MM.1S (cell line): ENCODE measurements at regions not wholly inside any gene's neighbourhood (a gene's known extent, or its start where the extent isn't known, plus 50 kb on each side); places are given as distances from the start of the nearest gene placed in this dataset.

Experiments used
- DNase-seq: peaks from one replicate; pipeline ENCODE4 v3.0.0-alpha.2; 2015
- H2AFZ ChIP-seq: fragments of 300-600 bp; sonication (generic); 2 replicates; pipeline ENCODE4 v1.6.0; 2016; ENCODE audit warnings: antibody characterized with exemption, low read length
- H3F3A ChIP-seq: fragments of 300-600 bp; sonication (generic); 2 replicates; pipeline ENCODE4 v1.6.1; 2016; ENCODE audit warnings: mild to moderate bottlenecking, antibody characterized with exemption, low read length, moderate library complexity, mixed read lengths; ENCODE audit not compliant: insufficient read depth
- H3K27ac ChIP-seq: fragments of 300-600 bp; sonication (generic); 2 replicates; pipeline ENCODE4 v1.5.1; 2016; ENCODE audit warnings: mild to moderate bottlenecking, low read length
- H3K27me3 ChIP-seq: fragments of 300-600 bp; sonication (generic); replicated peaks from 2 replicates; pipeline ENCODE4 v1.6.0; 2016; ENCODE audit warnings: low read length; ENCODE audit not compliant: insufficient read depth
- H3K36me3 ChIP-seq: fragments of 300-600 bp; sonication (generic); replicated peaks from 2 replicates; pipeline ENCODE4 v1.6.1; 2016; ENCODE audit warnings: mild to moderate bottlenecking, low read length, mixed read lengths; ENCODE audit not compliant: insufficient read depth
- H3K4me1 ChIP-seq: fragments of 300-600 bp; sonication (generic); 2 replicates; pipeline ENCODE4 v1.6.1; 2016; ENCODE audit warnings: low read length, mixed read lengths
- H3K4me2 ChIP-seq: fragments of 300-600 bp; sonication (generic); 2 replicates; pipeline ENCODE4 v1.6.0; 2016; ENCODE audit warnings: low read depth, low read length
- H3K4me3 ChIP-seq: fragments of 300-600 bp; sonication (generic); 2 replicates; pipeline ENCODE4 v1.5.1; 2016; ENCODE audit warnings: low read length, mixed read lengths
- H3K79me2 ChIP-seq: fragments of 300-600 bp; sonication (generic); 2 replicates; pipeline ENCODE4 v1.6.1; 2016; ENCODE audit warnings: mixed run types, low read length, mixed read lengths
- H3K9ac ChIP-seq: fragments of 300-600 bp; sonication (generic); 2 replicates; pipeline ENCODE4 v1.6.1; 2016; ENCODE audit warnings: low read length, mixed read lengths
- H3K9me2 ChIP-seq: fragments of 300-600 bp; sonication (generic); replicated peaks from 2 replicates; pipeline ENCODE4 v1.6.1; 2016; ENCODE audit warnings: mild to moderate bottlenecking, low read length, mixed read lengths; ENCODE audit not compliant: insufficient read depth
- H3K9me3 ChIP-seq: fragments of 300-600 bp; sonication (generic); replicated peaks from 2 replicates; pipeline ENCODE4 v1.6.1; 2016; ENCODE audit warnings: mild to moderate bottlenecking, low read length, mixed read lengths; ENCODE audit not compliant: insufficient read depth
- H4K20me1 ChIP-seq: fragments of 300-600 bp; sonication (generic); 2 replicates; pipeline ENCODE4 v1.6.1; 2016; ENCODE audit warnings: mild to moderate bottlenecking, low read length, moderate library complexity, mixed read lengths; ENCODE audit not compliant: insufficient read depth
- EZH2 ChIP-seq: fragments of 300-600 bp; sonication (generic); optimal IDR thresholded peaks from 2 replicates; pipeline ENCODE3; 2017; ENCODE audit warnings: low read depth, mild to moderate bottlenecking, antibody characterized with exemption, low read length, mixed read lengths
- EZH2phosphoT487 ChIP-seq: fragments of 300-600 bp; sonication (generic); IDR thresholded peaks from 2 replicates; pipeline ENCODE4 v1.6.1; 2018; ENCODE audit warnings: antibody characterized with exemption, low read length
- TF ChIP-seq, protein P1 (sequence below): fragments of 300-600 bp; sonication (generic); IDR thresholded peaks from 2 replicates; pipeline ENCODE4 v1.5.1; 2016; ENCODE audit warnings: antibody characterized with exemption, low read length, mixed read lengths

DNA sequence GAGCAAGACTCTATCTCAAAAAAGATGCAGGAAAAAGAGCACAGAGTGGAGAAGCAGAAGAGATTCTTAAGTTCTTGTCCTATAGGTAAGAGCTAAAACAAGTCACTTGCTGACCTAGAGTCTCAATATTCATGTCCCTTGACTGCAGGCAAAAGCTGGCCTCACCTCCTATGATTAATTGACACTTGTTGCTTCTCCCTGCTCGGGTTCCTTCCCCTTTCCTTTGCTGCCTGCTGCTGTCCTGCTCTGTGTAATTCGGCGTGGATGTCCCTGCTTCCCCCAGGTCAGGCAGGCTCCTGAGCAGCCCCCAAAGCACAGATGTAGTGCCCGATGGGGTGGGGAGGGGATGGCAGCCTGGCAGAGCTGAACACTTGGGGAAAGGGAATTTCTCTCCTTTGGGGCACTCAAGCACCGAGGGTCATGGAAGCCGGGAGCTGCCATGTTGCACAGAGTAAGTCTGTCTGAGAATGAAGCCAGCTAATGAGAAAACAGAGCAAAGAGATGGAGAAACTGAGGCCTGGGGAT, 60.8 kb upstream of the NUP50 start:
- H3K4me2 ChIP-seq: no peak overlapping the region
- H3K79me2 ChIP-seq: no peaks in the 10 kb centered on the region
- no peaks in the 10 kb centered on the region for H3K9me3 ChIP-seq
- no peaks in the 10 kb centered on the region for H3K36me3 ChIP-seq
- H4K20me1 ChIP-seq: no peaks in the 10 kb centered on the region
- H3K9me2 ChIP-seq: no peaks in the 10 kb centered on the region
- peaks cover 91% of the 10 kb centered on the region for H3K27me3 ChIP-seq
- no peaks in the 10 kb centered on the region for H3K4me1 ChIP-seq
- no peak overlapping the region for H2AFZ ChIP-seq
- DNase-seq: no peak
- TF ChIP-seq EZH2 (no peak), EZH2phosphoT487 (no peak)
- TF ChIP-seq, protein P1, sequence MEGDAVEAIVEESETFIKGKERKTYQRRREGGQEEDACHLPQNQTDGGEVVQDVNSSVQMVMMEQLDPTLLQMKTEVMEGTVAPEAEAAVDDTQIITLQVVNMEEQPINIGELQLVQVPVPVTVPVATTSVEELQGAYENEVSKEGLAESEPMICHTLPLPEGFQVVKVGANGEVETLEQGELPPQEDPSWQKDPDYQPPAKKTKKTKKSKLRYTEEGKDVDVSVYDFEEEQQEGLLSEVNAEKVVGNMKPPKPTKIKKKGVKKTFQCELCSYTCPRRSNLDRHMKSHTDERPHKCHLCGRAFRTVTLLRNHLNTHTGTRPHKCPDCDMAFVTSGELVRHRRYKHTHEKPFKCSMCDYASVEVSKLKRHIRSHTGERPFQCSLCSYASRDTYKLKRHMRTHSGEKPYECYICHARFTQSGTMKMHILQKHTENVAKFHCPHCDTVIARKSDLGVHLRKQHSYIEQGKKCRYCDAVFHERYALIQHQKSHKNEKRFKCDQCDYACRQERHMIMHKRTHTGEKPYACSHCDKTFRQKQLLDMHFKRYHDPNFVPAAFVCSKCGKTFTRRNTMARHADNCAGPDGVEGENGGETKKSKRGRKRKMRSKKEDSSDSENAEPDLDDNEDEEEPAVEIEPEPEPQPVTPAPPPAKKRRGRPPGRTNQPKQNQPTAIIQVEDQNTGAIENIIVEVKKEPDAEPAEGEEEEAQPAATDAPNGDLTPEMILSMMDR: no peak
- H3K4me3 ChIP-seq: no peak overlapping the region
- H3K9ac ChIP-seq: no peak overlapping the region
- no peaks in the 10 kb centered on the region for H3F3A ChIP-seq
- no peak overlapping the region for H3K27ac ChIP-seq

DNA sequence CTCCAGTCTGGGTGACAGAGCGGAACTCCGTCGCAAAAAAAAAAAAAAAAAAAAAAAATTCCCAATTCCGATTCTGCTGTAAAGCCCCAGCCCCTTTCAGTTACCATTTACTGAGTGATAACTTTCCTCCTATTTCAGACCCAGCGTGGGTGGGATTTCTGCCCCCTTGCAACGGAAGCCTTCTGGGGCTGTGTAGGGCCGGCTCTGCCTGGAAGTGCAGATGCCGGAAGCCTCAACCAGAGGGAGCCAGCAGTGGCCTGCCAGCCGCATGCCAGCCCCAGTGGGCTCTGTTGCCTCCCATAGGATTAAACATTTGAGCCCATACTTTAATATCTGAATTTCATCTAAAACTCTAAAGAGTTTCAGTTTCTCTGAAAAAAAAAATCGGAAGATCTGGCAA, 60.0 kb upstream of the NUP50 start:
- Histone ChIP-seq H3K79me2 (no peaks in the 10 kb centered on the region), H3K9me3 (no peaks in the 10 kb centered on the region), H3K27me3 (peaks cover 91% of the 10 kb centered on the region), H3F3A (no peaks in the 10 kb centered on the region), H3K9me2 (no peaks in the 10 kb centered on the region), H2AFZ (no peak overlapping the region), H4K20me1 (no peaks in the 10 kb centered on the region), H3K4me2 (no peak overlapping the region), H3K4me1 (no peaks in the 10 kb centered on the region), H3K36me3 (no peaks in the 10 kb centered on the region), H3K9ac (no peak overlapping the region), H3K4me3 (no peak overlapping the region), H3K27ac (no peak overlapping the region)
- TF ChIP-seq EZH2: no peak
- no peak for TF ChIP-seq EZH2phosphoT487
- TF ChIP-seq, protein P1: no peak
- no peak for DNase-seq

GRCh38 chr22:45104313-45104712, 59.4 kb upstream of the NUP50 start:
- Histone ChIP-seq H4K20me1 (no peaks in the 10 kb centered on the region), H3K9me2 (no peaks in the 10 kb centered on the region), H3K36me3 (no peaks in the 10 kb centered on the region), H3K4me1 (no peaks in the 10 kb centered on the region), H3K4me2 (no peak overlapping the region), H3K27me3 (peaks cover 95% of the 10 kb centered on the region), H3K9ac (no peak overlapping the region), H3K4me3 (no peak overlapping the region), H3K27ac (no peak overlapping the region), H2AFZ (no peak overlapping the region), H3K79me2 (no peaks in the 10 kb centered on the region), H3F3A (no peaks in the 10 kb centered on the region), H3K9me3 (no peaks in the 10 kb centered on the region)
- DNase-seq: no peak
- TF ChIP-seq EZH2: no peak
- TF ChIP-seq, protein P1: no peak
- no peak for TF ChIP-seq EZH2phosphoT487
